Upper lobe of left lung (tissue), 6 donors: ENCODE measurements at regions not wholly inside any gene's neighbourhood (a gene's known extent, or its start where the extent isn't known, plus 50 kb on each side); places are given as distances from the start of the nearest gene placed in this dataset.

Source experiments
- ATAC-seq, 2 donors: fragments of 200-7000 bp; cut with Tn5 transposase; one replicate each; pipeline ENCODE4 v1.9.1; 2022; ENCODE audit warnings: mild to moderate bottlenecking in 2 of 2, moderate library complexity in 2 of 2; ENCODE audit not compliant: low FRiP score in 2 of 2
- DNase-seq, 2 donors: peaks; one replicate each; pipeline ENCODE4 v3.0.0-alpha.2; 2019 to 2020
- H3K27ac ChIP-seq, 4 donors: fragments of 200-600 bp; sonication (generic); one replicate each; pipeline ENCODE4 v1.5.1; 2016 to 2019
- H3K27me3 ChIP-seq, 4 donors: fragments of 200-600 bp; sonication (generic); one replicate each; pipeline ENCODE4 v1.5.1; 2017 to 2019
- H3K36me3 ChIP-seq, 4 donors: fragments of 200-600 bp; sonication (generic); one replicate each; pipeline ENCODE4 v1.5.1; 2016 to 2019
- H3K4me1 ChIP-seq, 4 donors: fragments of 200-600 bp; sonication (generic); one replicate each; pipeline ENCODE4 v1.5.1; 2018 to 2019
- H3K4me3 ChIP-seq, 4 donors: fragments of 200-600 bp; sonication (generic); one replicate each; pipeline ENCODE4 v1.5.1; 2017 to 2019; ENCODE audit warnings: mild to moderate bottlenecking in 2 of 4, moderate library complexity in 1 of 4
- H3K9me3 ChIP-seq, 4 donors: fragments of 200-600 bp; sonication (generic); one replicate each; pipeline ENCODE4 v1.5.1; 2018 to 2019
- EP300 ChIP-seq, 4 donors: sonication (generic); formaldehyde crosslinking; IDR thresholded peaks; one replicate each; pipeline ENCODE4 v1.5.1; 2017; ENCODE audit warnings: antibody characterized with exemption in 4 of 4, control low read depth in 2 of 4
- POLR2A ChIP-seq, 4 donors: fragments of 450-650 bp; IDR thresholded peaks; one replicate each; pipeline ENCODE4 v1.5.1; 2016 to 2017; ENCODE audit warnings: antibody characterized with exemption in 4 of 4, mild to moderate bottlenecking in 2 of 4
- POLR2AphosphoS5 ChIP-seq, 2 donors: sonication (generic); formaldehyde crosslinking; IDR thresholded peaks; one replicate each; pipeline ENCODE4 v1.5.1; 2017; ENCODE audit warnings: antibody characterized with exemption in 2 of 2
- WGBS, 2 donors: methylation state at CpG; one replicate each; pipeline ENCODE4 v1.1.5; 2017 to 2018; 5-methylcytosine and 5-hydroxymethylcytosine counted together
- TF ChIP-seq, protein P1 (sequence below), 6 experiments: fragments of 450-650 bp in 4 of 6; fragments of 200-600 bp in 2 of 6; sonication (generic) in 2 of 6; IDR thresholded peaks; one replicate each; pipeline ENCODE4 v1.5.1; 2016 to 2019; ENCODE audit warnings: antibody characterized with exemption in 6 of 6
- donor health status: DM: no; HTN: no; CAD: no; lungs with moderate emphysema.
- donor health status: DM: no; HTN: yes; CAD: no; lungs with severe emphysema.

DNA sequence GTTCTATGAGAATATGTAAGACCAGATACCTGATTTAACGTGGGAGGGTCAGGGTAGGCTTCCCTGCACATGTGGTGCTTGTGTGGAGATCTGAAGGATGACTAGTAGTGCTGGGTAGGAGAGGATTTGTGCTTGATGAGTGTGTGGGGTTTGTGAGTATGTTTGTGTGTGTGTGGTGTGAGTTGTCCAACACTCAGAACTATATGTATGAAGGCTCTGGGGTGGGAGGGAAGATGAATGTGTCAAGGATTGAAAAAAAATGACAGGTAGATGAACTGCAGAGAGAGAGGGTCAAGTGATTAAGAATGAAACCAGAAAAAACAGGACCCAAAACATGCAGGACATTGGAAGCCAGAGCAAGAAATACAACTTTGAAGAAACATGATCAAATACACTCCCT lies 154.6 kb upstream of the NR3C1 start:
- TF ChIP-seq EP300 (IDR thresholded peaks at IDR 0.05), result no peak
- TF ChIP-seq, protein P1, sequence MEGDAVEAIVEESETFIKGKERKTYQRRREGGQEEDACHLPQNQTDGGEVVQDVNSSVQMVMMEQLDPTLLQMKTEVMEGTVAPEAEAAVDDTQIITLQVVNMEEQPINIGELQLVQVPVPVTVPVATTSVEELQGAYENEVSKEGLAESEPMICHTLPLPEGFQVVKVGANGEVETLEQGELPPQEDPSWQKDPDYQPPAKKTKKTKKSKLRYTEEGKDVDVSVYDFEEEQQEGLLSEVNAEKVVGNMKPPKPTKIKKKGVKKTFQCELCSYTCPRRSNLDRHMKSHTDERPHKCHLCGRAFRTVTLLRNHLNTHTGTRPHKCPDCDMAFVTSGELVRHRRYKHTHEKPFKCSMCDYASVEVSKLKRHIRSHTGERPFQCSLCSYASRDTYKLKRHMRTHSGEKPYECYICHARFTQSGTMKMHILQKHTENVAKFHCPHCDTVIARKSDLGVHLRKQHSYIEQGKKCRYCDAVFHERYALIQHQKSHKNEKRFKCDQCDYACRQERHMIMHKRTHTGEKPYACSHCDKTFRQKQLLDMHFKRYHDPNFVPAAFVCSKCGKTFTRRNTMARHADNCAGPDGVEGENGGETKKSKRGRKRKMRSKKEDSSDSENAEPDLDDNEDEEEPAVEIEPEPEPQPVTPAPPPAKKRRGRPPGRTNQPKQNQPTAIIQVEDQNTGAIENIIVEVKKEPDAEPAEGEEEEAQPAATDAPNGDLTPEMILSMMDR (IDR thresholded peaks at IDR 0.05), result no peak
- TF ChIP-seq POLR2A (IDR thresholded peaks at IDR 0.05), result no peak
- no peak for TF ChIP-seq POLR2AphosphoS5 (IDR thresholded peaks at IDR 0.05)
- Histone ChIP-seq H3K9me3 (no peaks in the 10 kb centered on the region), H3K4me3 (no peak overlapping the region), H3K27ac (no peak overlapping the region), H3K36me3 (no peaks in the 10 kb centered on the region), H3K4me1 (peaks cover 0 to 17% (median 8%) of the 10 kb centered on the region in 4 donors), H3K27me3 (no peaks in the 10 kb centered on the region)
- DNase-seq (no peak), ATAC-seq (no peak)
- 88 to 97% methylated on average over 1 of the region's 1 CpG for WGBS, 2 donors

DNA sequence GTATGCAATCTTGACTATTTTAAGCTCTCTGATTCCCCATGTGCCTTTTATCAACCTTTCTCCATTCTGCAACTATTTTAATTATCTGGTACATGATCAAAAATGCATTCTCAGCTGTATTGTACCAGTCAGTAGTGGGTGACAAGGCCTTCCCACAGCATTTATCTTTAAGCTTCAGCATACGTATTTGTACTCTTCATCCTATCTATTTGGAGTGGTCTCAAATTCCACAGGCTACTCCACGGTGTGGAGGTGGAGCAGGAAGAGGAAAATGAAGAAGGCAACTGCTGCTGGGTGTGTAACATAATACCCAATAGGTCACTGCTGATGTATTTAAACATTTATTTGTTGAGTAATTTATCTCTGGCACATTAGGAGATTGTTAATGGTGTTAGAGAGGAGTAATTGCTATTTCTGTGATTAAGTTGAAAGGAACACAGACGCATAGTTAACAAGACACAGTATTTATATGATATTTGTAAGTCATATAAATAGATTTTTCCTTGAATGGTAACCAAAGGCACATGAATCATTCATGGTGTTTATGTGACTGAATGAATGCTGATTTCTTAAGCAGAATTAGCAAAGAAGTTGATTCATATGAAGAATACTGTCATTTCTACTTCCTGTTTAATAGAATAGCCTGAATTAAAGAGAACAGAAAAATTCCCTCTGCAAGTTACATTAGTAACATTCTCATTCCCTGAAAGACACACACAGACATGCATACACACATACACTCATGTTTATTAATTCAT lies 153.8 kb upstream of the NR3C1 start:
- 24 to 28% methylated on average over 3 of the region's 3 CpGs for WGBS, 2 donors
- Histone ChIP-seq H3K9me3 (no peaks in the 10 kb centered on the region), H3K4me3 (no peak overlapping the region), H3K27ac (no peak overlapping the region), H3K4me1 (peaks cover 0 to 17% (median 8%) of the 10 kb centered on the region in 4 donors), H3K36me3 (no peaks in the 10 kb centered on the region), H3K27me3 (no peaks in the 10 kb centered on the region)
- ATAC-seq (no peak), DNase-seq (no peak)
- no peak for TF ChIP-seq POLR2A (IDR thresholded peaks at IDR 0.05)
- TF ChIP-seq POLR2AphosphoS5 (IDR thresholded peaks at IDR 0.05), result no peak
- no peak for TF ChIP-seq EP300 (IDR thresholded peaks at IDR 0.05)
- TF ChIP-seq, protein P1 (IDR thresholded peaks at IDR 0.05), result no peak

DNA sequence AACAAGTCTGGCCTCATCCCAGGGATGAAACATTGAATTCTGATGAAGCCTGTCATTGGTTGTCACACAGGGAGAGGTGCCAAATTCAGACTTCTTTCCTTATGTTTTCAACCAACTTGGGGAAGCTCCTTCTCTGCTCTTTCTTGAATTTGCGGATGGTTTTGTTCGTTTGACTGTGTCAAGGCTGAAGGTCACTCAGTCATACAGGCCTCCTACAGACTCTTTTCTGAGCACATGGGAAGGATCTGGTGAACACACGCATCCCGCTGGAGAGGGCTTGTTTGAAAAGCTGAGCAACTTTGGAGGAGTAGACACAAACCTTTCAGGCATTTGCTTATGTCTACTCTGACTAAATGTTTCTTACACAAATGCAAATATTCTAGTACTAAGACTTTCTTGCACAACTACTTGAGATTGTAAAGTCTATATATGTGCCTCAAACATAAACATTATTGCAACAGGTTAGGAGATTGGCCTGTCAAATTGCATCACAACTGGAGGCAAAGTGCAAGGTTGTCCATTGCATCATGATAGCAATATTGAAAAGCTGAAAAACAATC lies 151.5 kb upstream of the NR3C1 start:
- Histone ChIP-seq H3K4me3 (no peak overlapping the region), H3K9me3 (no peaks in the 10 kb centered on the region), H3K4me1 (peaks cover 0 to 13% (median 9%) of the 10 kb centered on the region in 4 donors), H3K27me3 (no peaks in the 10 kb centered on the region), H3K27ac (no peak overlapping the region), H3K36me3 (no peaks in the 10 kb centered on the region)
- 49 to 80% methylated on average over 4 of the region's 4 CpGs for WGBS, 2 donors
- DNase-seq, result no peak
- TF ChIP-seq EP300 (IDR thresholded peaks at IDR 0.05) (no peak), POLR2A (IDR thresholded peaks at IDR 0.05) (no peak), POLR2AphosphoS5 (IDR thresholded peaks at IDR 0.05) (no peak)
- TF ChIP-seq, protein P1 (IDR thresholded peaks at IDR 0.05), result no peak
- ATAC-seq, result no peak

DNA sequence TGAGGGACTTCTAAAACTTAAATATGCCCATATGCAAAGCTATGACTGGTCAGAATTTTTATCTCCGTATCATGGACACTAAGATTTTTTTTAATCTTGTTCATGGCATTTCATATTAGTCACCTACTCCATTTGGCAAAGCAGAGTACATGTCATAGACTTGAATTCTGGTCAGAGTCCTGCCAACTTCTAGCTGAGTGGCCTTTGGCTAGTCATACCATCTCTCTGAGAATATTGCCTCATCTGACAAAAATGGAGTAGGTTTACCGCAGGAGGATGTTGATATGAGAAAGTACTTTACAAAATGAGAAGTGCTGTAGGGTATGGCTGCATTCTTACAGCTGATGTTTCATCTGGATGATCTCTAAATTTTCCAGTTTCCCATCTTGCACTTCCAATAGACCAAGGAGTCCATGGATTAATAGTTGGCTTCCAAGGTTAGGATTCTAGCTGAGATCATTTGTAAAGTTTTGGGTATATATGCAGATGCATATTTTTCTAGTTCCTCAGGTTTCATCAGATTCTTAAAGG lies 150.8 kb upstream of the NR3C1 start:
- 71 to 77% methylated on average over 2 of the region's 2 CpGs for WGBS, 2 donors
- TF ChIP-seq POLR2A (IDR thresholded peaks at IDR 0.05), result no peak
- peak in 1 of 2 donors; percentile 35 for TF ChIP-seq POLR2AphosphoS5 (IDR thresholded peaks at IDR 0.05)
- TF ChIP-seq, protein P1 (IDR thresholded peaks at IDR 0.05), result no peak
- TF ChIP-seq EP300 (IDR thresholded peaks at IDR 0.05), result peak in 1 of 4 donors; percentile 25
- Histone ChIP-seq H3K27ac (no peak overlapping the region), H3K4me1 (peaks cover 0 to 13% (median 9%) of the 10 kb centered on the region in 4 donors), H3K27me3 (no peaks in the 10 kb centered on the region), H3K4me3 (no peak overlapping the region), H3K36me3 (no peaks in the 10 kb centered on the region), H3K9me3 (no peaks in the 10 kb centered on the region)
- no peak for DNase-seq
- peak in 1 of 2 donors; percentile 83 for ATAC-seq
